Gastroesophageal sphincter (tissue), 3 donors: ENCODE measurements at regions not wholly inside any gene's neighbourhood (a gene's known extent, or its start where the extent isn't known, plus 50 kb on each side); places are given as distances from the start of the nearest gene placed in this dataset.

ENCODE experiments used
- CTCF ChIP-seq, 4 experiments: fragments of 200-600 bp in 2 of 4; fragments of 450-650 bp in 2 of 4; sonication (generic) in 1 of 4; IDR thresholded peaks; one replicate each; pipeline ENCODE4 v1.5.1; 2017 to 2019; ENCODE audit warnings: antibody characterized with exemption in 4 of 4, mild to moderate bottlenecking in 2 of 4, moderate library complexity in 2 of 4
- EP300 ChIP-seq: sonication (generic); formaldehyde crosslinking; IDR thresholded peaks from one replicate; pipeline ENCODE4 v1.6.1; 2017; ENCODE audit warnings: antibody characterized with exemption, mild to moderate bottlenecking
- POLR2A ChIP-seq, 2 donors: fragments of 450-650 bp; IDR thresholded peaks; one replicate each; pipeline ENCODE4 v1.6.1; 2017; ENCODE audit warnings: antibody characterized with exemption in 2 of 2, mild to moderate bottlenecking in 2 of 2, moderate library complexity in 1 of 2
- POLR2AphosphoS5 ChIP-seq: sonication (generic); formaldehyde crosslinking; IDR thresholded peaks from one replicate; pipeline ENCODE4 v1.6.1; 2017; ENCODE audit warnings: antibody characterized with exemption

DNA sequence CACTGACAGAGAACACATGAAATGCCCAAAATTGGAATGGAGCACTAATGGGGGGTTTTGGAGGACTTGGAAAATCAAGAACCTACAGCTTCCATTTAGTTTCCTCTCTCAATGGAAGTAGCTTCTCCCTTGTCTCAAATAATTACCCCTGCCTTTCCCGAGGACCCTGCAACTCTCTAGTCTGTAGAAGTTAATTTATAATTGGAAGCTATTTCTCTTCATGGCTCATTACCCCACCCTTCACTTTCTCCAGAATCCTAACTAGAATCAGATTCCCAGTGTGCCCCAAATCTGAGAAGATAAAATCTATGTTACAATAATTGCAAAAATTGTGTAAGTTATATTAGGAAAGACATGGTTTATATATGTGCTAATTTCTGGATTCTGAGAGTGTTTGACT is 181.5 kb upstream of the ATP1B1 start:
- TF ChIP-seq CTCF (IDR thresholded peaks at IDR 0.05) (no peak), POLR2A (IDR thresholded peaks at IDR 0.05) (no peak), EP300 (no peak), POLR2AphosphoS5 (no peak)
